Natural killer cell (primary cell): ENCODE measurements at regions not wholly inside any gene's neighbourhood (a gene's known extent, or its start where the extent isn't known, plus 50 kb on each side); places are given as distances from the start of the nearest gene placed in this dataset.

Experiments used
- ATAC-seq, 3 donors: fragments of 150-1000 bp in 2 of 3; fragments of 200-7000 bp in 1 of 3; cut with Tn5 transposase; 1 replicate in 1 of 3; 2 replicates in 2 of 3; pipeline ENCODE4 v1.10.0; 2021; ENCODE audit warnings: mild to moderate bottlenecking in 2 of 3, moderate library complexity in 2 of 3
- DNase-seq, 2 donors: peaks; one replicate each; pipeline versions ENCODE4 v3.0.0 to v3.0.0-alpha.2; 2013 to 2021; ENCODE audit warnings: mixed read lengths in 1 of 2
- H3K27ac ChIP-seq: one replicate; pipeline ENCODE4 v1.5.1; 2013; ENCODE audit warnings: mild to moderate bottlenecking, low read length
- H3K27me3 ChIP-seq: one replicate; pipeline ENCODE4 v1.6.1; 2013; ENCODE audit warnings: low read length; ENCODE audit not compliant: control insufficient read depth, insufficient read depth
- H3K36me3 ChIP-seq: one replicate; pipeline ENCODE4 v1.6.1; 2013; ENCODE audit warnings: low read length; ENCODE audit not compliant: control insufficient read depth, insufficient read depth
- H3K4me1 ChIP-seq: one replicate; pipeline ENCODE4 v1.6.1; 2013; ENCODE audit warnings: low read length; ENCODE audit not compliant: control insufficient read depth, insufficient read depth
- H3K4me3 ChIP-seq: one replicate; pipeline ENCODE4 v1.5.1; 2013; ENCODE audit warnings: low read length
- H3K9me3 ChIP-seq: one replicate; pipeline ENCODE4 v1.6.1; 2013; ENCODE audit warnings: low read length; ENCODE audit not compliant: control insufficient read depth, insufficient read depth
- H3K27ac Mint-ChIP-seq, 2 donors: one replicate each; pipeline ENCODE4 v1.8.0; 2022; ENCODE audit warnings: mild to moderate bottlenecking in 2 of 2, mixed read lengths in 2 of 2, moderate library complexity in 1 of 2
- H3K27me3 Mint-ChIP-seq, 2 donors: one replicate each; pipeline ENCODE4 v1.8.0; 2022; ENCODE audit warnings: low read depth in 2 of 2, mixed read lengths in 2 of 2
- H3K36me3 Mint-ChIP-seq: one replicate; pipeline ENCODE4 v1.8.0; 2022; ENCODE audit warnings: mixed read lengths
- H3K4me1 Mint-ChIP-seq, 2 donors: one replicate each; pipeline ENCODE4 v1.8.0; 2022; ENCODE audit warnings: mixed read lengths in 2 of 2
- H3K4me3 Mint-ChIP-seq: one replicate; pipeline ENCODE4 v1.8.0; 2022; ENCODE audit warnings: mild to moderate bottlenecking, moderate library complexity, mixed read lengths
- H3K9me3 Mint-ChIP-seq, 2 donors: one replicate each; pipeline ENCODE4 v1.8.0; 2022; ENCODE audit warnings: mixed read lengths in 2 of 2
- CTCF ChIP-seq: fragments of 200-600 bp; IDR thresholded peaks from one replicate; pipeline ENCODE4 v1.8.0; 2022; ENCODE audit warnings: antibody characterized with exemption
- WGBS: methylation state at CpG from one replicate; pipeline ENCODE4 v1.1.7; 2013; ENCODE audit warnings: missing lambda C conversion rate; ENCODE audit not compliant: insufficient coverage; 5-methylcytosine and 5-hydroxymethylcytosine counted together
- intact Hi-C: fragments of 100-400 bp; cut with micrococcal nuclease; formaldehyde crosslinking; loops from one replicate; pipeline ENCODE4 v1.14.2; 2022

DNA sequence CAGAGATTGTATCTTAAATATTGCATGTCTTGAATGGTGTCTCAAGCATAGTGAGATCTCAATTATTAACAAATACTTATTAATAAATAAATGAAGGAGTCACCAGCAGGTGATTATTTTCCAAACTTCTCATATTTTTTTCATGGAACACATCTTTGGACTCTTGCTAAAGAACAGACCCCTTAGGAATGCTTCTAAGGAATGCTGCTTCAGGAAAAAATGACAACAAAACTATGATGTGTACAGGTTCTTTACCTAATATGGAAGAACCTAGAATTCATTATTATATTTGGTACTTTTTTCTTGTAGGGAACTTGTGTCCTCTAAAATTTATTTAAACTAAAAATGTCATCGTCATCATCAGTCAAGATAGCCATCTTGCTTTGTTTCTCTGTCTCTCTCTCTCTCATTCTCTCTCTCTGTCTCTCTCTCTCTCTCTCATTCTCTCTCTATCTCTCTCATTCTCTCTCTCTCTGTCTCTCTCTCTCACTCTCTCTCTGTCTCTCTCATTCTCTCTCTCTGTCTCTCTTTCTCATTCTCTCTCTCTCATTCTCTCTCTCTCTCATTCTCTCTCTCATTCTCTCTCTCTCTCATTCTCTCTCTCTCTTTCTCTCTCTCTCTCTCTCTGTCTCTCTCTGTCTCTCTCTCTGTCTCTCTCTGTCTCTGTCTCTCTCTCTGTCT, 63.0 kb upstream of the ETS2 start:
- Mint-ChIP-seq H3K4me1 (peaks cover 0 to 4% of the 10 kb centered on the region in 2 donors), H3K9me3 (no peaks in the 10 kb centered on the region), H3K27ac (no peak overlapping the region), H3K27me3 (peaks cover 0 to 8% of the 10 kb centered on the region in 2 donors), H3K4me3 (no peak overlapping the region), H3K36me3 (no peaks in the 10 kb centered on the region)
- DNase-seq, result no peak
- no peak overlapping the region for H3K27ac ChIP-seq
- intact Hi-C loops, result no loop called here
- H3K9me3 ChIP-seq, result no peaks in the 10 kb centered on the region
- TF ChIP-seq CTCF, result no peak
- 96% methylated on average over 1 of the region's 1 CpG for WGBS
- no peaks in the 10 kb centered on the region for H3K36me3 ChIP-seq
- no peak overlapping the region for H3K4me3 ChIP-seq
- ATAC-seq, result no peak
- H3K4me1 ChIP-seq, result no peaks in the 10 kb centered on the region
- H3K27me3 ChIP-seq, result no peaks in the 10 kb centered on the region

DNA sequence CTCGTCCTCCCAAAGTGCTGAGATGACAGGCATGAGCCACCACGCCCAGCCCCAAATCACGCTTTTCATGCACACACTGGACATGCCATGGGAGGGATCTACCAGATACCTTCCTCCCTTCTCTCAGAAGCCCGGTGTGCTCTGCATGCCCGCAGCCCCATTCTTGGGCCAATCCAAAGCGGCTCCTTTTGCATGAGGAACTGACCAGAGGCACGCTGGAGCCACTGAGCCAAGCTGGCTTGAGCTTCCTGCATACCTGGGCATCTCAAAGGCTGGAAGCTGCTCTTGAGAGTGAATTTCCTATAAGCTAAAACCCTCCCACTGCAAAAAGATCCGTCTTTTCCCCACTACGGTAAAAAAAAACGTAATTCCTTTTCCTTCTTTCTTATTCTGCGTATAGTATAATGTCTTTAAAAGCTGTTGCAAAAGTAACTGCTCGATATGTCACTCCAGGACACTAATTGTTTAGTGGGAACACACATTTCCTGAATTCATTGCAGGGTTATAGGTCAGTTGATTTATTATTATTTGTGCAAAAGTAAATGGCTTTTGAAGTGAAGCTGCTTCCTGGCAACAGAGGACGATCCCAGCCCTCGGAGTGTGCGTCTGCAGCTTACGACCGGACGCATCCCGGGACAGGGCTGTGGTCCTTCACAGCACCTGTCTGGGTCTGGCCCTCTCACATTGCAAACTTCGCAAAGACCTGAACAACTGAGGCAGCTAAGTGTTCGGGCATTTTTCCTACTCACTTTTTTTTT, 61.8 kb upstream of the ETS2 start:
- DNase-seq (no peak), ATAC-seq (no peak)
- H3K36me3 Mint-ChIP-seq, result no peaks in the 10 kb centered on the region
- WGBS, result 97% methylated on average over 20 of the region's 21 CpGs
- peaks cover 0 to 8% of the 10 kb centered on the region in 2 donors for H3K27me3 Mint-ChIP-seq
- H3K27ac Mint-ChIP-seq, result no peak overlapping the region
- intact Hi-C loops, result no loop called here
- Histone ChIP-seq H3K36me3 (no peaks in the 10 kb centered on the region), H3K4me1 (no peaks in the 10 kb centered on the region), H3K27ac (no peak overlapping the region), H3K9me3 (no peaks in the 10 kb centered on the region), H3K27me3 (no peaks in the 10 kb centered on the region), H3K4me3 (no peak overlapping the region)
- no peak for TF ChIP-seq CTCF
- H3K9me3 Mint-ChIP-seq, result no peaks in the 10 kb centered on the region
- no peak overlapping the region for H3K4me3 Mint-ChIP-seq
- H3K4me1 Mint-ChIP-seq, result peaks cover 0 to 4% of the 10 kb centered on the region in 2 donors

GRCh38 chr21:38744861-38745260, 60.9 kb upstream of the ETS2 start:
- Histone ChIP-seq H3K4me1 (no peaks in the 10 kb centered on the region), H3K4me3 (no peak overlapping the region), H3K27me3 (no peaks in the 10 kb centered on the region), H3K27ac (no peak overlapping the region), H3K36me3 (no peaks in the 10 kb centered on the region), H3K9me3 (no peaks in the 10 kb centered on the region)
- intact Hi-C loops, result no loop called here
- H3K36me3 Mint-ChIP-seq, result no peaks in the 10 kb centered on the region
- H3K27ac Mint-ChIP-seq, result no peak overlapping the region
- ATAC-seq, result no peak
- H3K27me3 Mint-ChIP-seq, result peaks cover under 1 to 8% of the 10 kb centered on the region in 2 donors
- no peaks in the 10 kb centered on the region for H3K9me3 Mint-ChIP-seq
- no peak for DNase-seq
- 86% methylated on average over 1 of the region's 2 CpGs for WGBS
- H3K4me3 Mint-ChIP-seq, result no peak overlapping the region
- TF ChIP-seq CTCF, result no peak
- H3K4me1 Mint-ChIP-seq, result peaks cover 0 to 4% of the 10 kb centered on the region in 2 donors
